ENCODE measurements at regions not wholly inside any gene's neighbourhood (a gene's known extent, or its start where the extent isn't known, plus 50 kb on each side); places are given as distances from the start of the nearest gene placed in this dataset.

- Histone ChIP-seq H3K9me3 (ENCODE audit: insufficient read depth, low read length) (no peaks in the 10 kb centered on the region), H3K4me2 (ENCODE audit: low read length) (no peak overlapping the region), H3K27ac (ENCODE audit: low read length) (no peak overlapping the region)
These were observed 990.5 kb downstream of the OTOL1 start for GRCh38 chr3:162487138-162487537.

GRCh38 chr3:162489853-162490252 lies 993.2 kb downstream of the OTOL1 start:
- 0 out of 2 replicates have a peak, but pooled peaks cover 2% of the 10 kb centered on the region for H3K4me1 ChIP-seq (ENCODE audit: low read length)
- no peak overlapping the region for H3K27ac ChIP-seq (ENCODE audit: low read length)
- no peak overlapping the region for H3K4me3 ChIP-seq (ENCODE audit: low read length)
- TF ChIP-seq CTCF (IDR thresholded peaks at IDR 0.05; ENCODE audit: low read depth, low read length) (no peak), EZH2phosphoT487 (IDR thresholded peaks at IDR 0.05; ENCODE audit: low read depth) (no peak)
- H3K9ac ChIP-seq (ENCODE audit: low read length) = no peak overlapping the region
- H3K36me3 ChIP-seq (replicated peaks; ENCODE audit: low read depth, low read length) = no peaks in the 10 kb centered on the region
- H4K20me1 ChIP-seq (ENCODE audit: insufficient read depth, low read length) = no peaks in the 10 kb centered on the region
- H2AFZ ChIP-seq (ENCODE audit: low read depth, low read length) = no peak overlapping the region
- H3K27me3 ChIP-seq (ENCODE audit: low read depth, low read length) = no peaks in the 10 kb centered on the region
- no peaks in the 10 kb centered on the region for H3K9me3 ChIP-seq (ENCODE audit: insufficient read depth, low read length)
- no peak overlapping the region for H3K4me2 ChIP-seq (ENCODE audit: low read length)
- H3K79me2 ChIP-seq (ENCODE audit: low read length) = no peaks in the 10 kb centered on the region

More at GRCh38 chr3:162487138-162487537, 990.5 kb downstream of the OTOL1 start:
- H3K27me3 ChIP-seq (ENCODE audit: low read depth, low read length) = no peaks in the 10 kb centered on the region
- H3K4me3 ChIP-seq (ENCODE audit: low read length) = no peak overlapping the region
- no peak overlapping the region for H2AFZ ChIP-seq (ENCODE audit: low read depth, low read length)
- H3K79me2 ChIP-seq (ENCODE audit: low read length) = no peaks in the 10 kb centered on the region
- 0 out of 2 replicates have a peak, but pooled peaks cover 2% of the 10 kb centered on the region for H3K4me1 ChIP-seq (ENCODE audit: low read length)
- TF ChIP-seq CTCF (IDR thresholded peaks at IDR 0.05; ENCODE audit: low read depth, low read length) (no peak), EZH2phosphoT487 (IDR thresholded peaks at IDR 0.05; ENCODE audit: low read depth) (no peak)
- no peaks in the 10 kb centered on the region for H4K20me1 ChIP-seq (ENCODE audit: insufficient read depth, low read length)
- H3K9ac ChIP-seq (ENCODE audit: low read length) = no peak overlapping the region
- H3K36me3 ChIP-seq (replicated peaks; ENCODE audit: low read depth, low read length) = no peaks in the 10 kb centered on the region

GRCh38 chr3:162491952-162492351 lies 995.3 kb downstream of the OTOL1 start:
- Histone ChIP-seq H3K36me3 (replicated peaks; ENCODE audit: low read depth, low read length) (no peaks in the 10 kb centered on the region), H3K4me3 (ENCODE audit: low read length) (no peak overlapping the region), H3K27ac (ENCODE audit: low read length) (no peak overlapping the region), H3K4me2 (ENCODE audit: low read length) (no peak overlapping the region), H3K9me3 (ENCODE audit: insufficient read depth, low read length) (no peaks in the 10 kb centered on the region), H3K9ac (ENCODE audit: low read length) (no peak overlapping the region), H3K4me1 (ENCODE audit: low read length) (no peaks in the 10 kb centered on the region), H3K27me3 (ENCODE audit: low read depth, low read length) (no peaks in the 10 kb centered on the region), H3K79me2 (ENCODE audit: low read length) (no peaks in the 10 kb centered on the region), H4K20me1 (ENCODE audit: insufficient read depth, low read length) (no peaks in the 10 kb centered on the region), H2AFZ (ENCODE audit: low read depth, low read length) (no peak overlapping the region)
- TF ChIP-seq EZH2phosphoT487 (IDR thresholded peaks at IDR 0.05; ENCODE audit: low read depth) (no peak), CTCF (IDR thresholded peaks at IDR 0.05; ENCODE audit: low read depth, low read length) (no peak)

- Histone ChIP-seq H3K4me2 (ENCODE audit: low read length) (no peak overlapping the region), H3K4me3 (ENCODE audit: low read length) (no peak overlapping the region), H3K4me1 (ENCODE audit: low read length) (no peaks in the 10 kb centered on the region), H3K27me3 (ENCODE audit: low read depth, low read length) (no peaks in the 10 kb centered on the region), H3K36me3 (replicated peaks; ENCODE audit: low read depth, low read length) (no peaks in the 10 kb centered on the region), H3K9ac (ENCODE audit: low read length) (no peak overlapping the region), H3K79me2 (ENCODE audit: low read length) (no peaks in the 10 kb centered on the region), H2AFZ (ENCODE audit: low read depth, low read length) (no peak overlapping the region), H3K27ac (ENCODE audit: low read length) (no peak overlapping the region), H4K20me1 (ENCODE audit: insufficient read depth, low read length) (no peaks in the 10 kb centered on the region), H3K9me3 (ENCODE audit: insufficient read depth, low read length) (no peaks in the 10 kb centered on the region)
- TF ChIP-seq EZH2phosphoT487 (IDR thresholded peaks at IDR 0.05; ENCODE audit: low read depth) (no peak), CTCF (IDR thresholded peaks at IDR 0.05; ENCODE audit: low read depth, low read length) (no peak)
These were observed 996.0 kb downstream of the OTOL1 start for GRCh38 chr3:162492446-162493081.

Data from OCI-LY3 (cell line).